ENCODE measurements at regions not wholly inside any gene's neighbourhood (a gene's known extent, or its start where the extent isn't known, plus 50 kb on each side); places are given as distances from the start of the nearest gene placed in this dataset.

DNA sequence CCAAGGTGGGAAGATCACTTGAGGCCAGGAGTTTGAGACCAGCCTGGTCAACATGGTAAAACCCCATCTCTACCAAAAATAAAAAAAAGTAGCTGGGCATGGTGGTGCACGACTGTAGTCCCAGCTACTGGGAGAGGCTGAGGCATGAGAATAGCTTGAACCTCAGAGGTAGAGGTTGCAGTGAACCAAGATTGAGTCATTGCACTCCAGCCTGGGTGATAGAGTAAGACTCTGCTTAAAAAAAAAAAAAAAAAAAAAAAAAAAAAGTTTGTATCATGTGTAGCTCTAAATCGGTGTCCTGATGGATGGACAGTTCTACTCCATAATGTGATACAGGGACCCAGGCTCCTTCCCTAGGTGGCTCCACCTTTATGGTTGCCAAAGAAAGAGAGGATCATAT lies 497.1 kb upstream of the RBFOX1 start:
- TF ChIP-seq POLR2A (IDR thresholded peaks at IDR 0.05) = no peak
- no peak for TF ChIP-seq POLR2AphosphoS5 (IDR thresholded peaks at IDR 0.05)
